H1 (cell line): ENCODE measurements at regions not wholly inside any gene's neighbourhood (a gene's known extent, or its start where the extent isn't known, plus 50 kb on each side); places are given as distances from the start of the nearest gene placed in this dataset.

Experiments used
- CTCF ChIA-PET: fragments of 300-600 bp; sonication (Branson Sonifier 250); formaldehyde crosslinking; loops from one replicate; lab custom pipeline; 2021; ENCODE audit not compliant: partially characterized antibody; lab: Charles Lee
- POLR2A ChIA-PET: fragments of 300-600 bp; sonication (Branson Sonifier 250); formaldehyde crosslinking; loops from one replicate; lab custom pipeline; 2021; ENCODE audit warnings: inconsistent platforms; ENCODE audit not compliant: partially characterized antibody; lab: Charles Lee
- DNase-seq, 2 experiments: peaks; one replicate each; pipeline versions ENCODE4 v3.0.0 to v3.0.0-alpha.2; 2010 to 2022; ENCODE audit warnings: low spot score in 2 of 2, low read depth in 1 of 2, mixed read lengths in 1 of 2
- FAIRE-seq: peaks from 2 replicates; lab custom pipeline; 2011; peaks lifted over from hg19 to GRCh38; lab: Jason Lieb, UNC
- H2AFZ ChIP-seq: 2 replicates; pipeline ENCODE4 v1.8.1; 2012; ENCODE audit warnings: low read length, inconsistent platforms
- H2AK5ac ChIP-seq: 2 replicates; pipeline ENCODE4 v1.6.1; 2013; ENCODE audit warnings: low read depth, low read length
- H2BK120ac ChIP-seq: replicated peaks from 2 replicates; pipeline ENCODE3; 2013; ENCODE audit warnings: low read depth, low read length, inconsistent platforms
- H2BK12ac ChIP-seq: 2 replicates; pipeline ENCODE4 v1.6.1; 2013; ENCODE audit warnings: low read depth, low read length
- H2BK15ac ChIP-seq: 2 replicates; pipeline ENCODE4 v1.6.1; 2013; ENCODE audit warnings: low read length
- H2BK20ac ChIP-seq: 2 replicates; pipeline ENCODE4 v1.6.1; 2013; ENCODE audit warnings: low read length
- H2BK5ac ChIP-seq: 2 replicates; pipeline ENCODE4 v1.6.1; 2013; ENCODE audit warnings: low read depth, low read length
- H3K14ac ChIP-seq: 2 replicates; pipeline ENCODE4 v1.6.1; 2013; ENCODE audit warnings: inconsistent platforms; ENCODE audit not compliant: insufficient read length
- H3K18ac ChIP-seq: 2 replicates; pipeline ENCODE4 v1.6.1; 2013; ENCODE audit warnings: low read length; ENCODE audit errors: extremely low read depth
- H3K23ac ChIP-seq: 2 replicates; pipeline ENCODE4 v1.6.1; 2013; ENCODE audit warnings: inconsistent platforms; ENCODE audit not compliant: insufficient read length
- H3K23me2 ChIP-seq: 2 replicates; pipeline ENCODE4 v1.6.1; 2013; ENCODE audit warnings: low read depth, low read length
- H3K27ac ChIP-seq: 2 replicates; pipeline ENCODE4 v1.6.1; 2011; ENCODE audit warnings: low read depth, low read length, inconsistent platforms
- H3K27me3 ChIP-seq, 4 experiments: replicated peaks in 1 of 4; 1 replicate in 1 of 4; 2 replicates in 3 of 4; pipeline versions ENCODE4 v1.6.1 to v1.8.1; 2011 to 2013; ENCODE audit warnings: low read length in 3 of 4, mild to moderate bottlenecking in 3 of 4, inconsistent platforms in 2 of 4, mixed read lengths in 2 of 4, moderate library complexity in 1 of 4; ENCODE audit not compliant: control insufficient read depth in 3 of 4, insufficient read depth in 3 of 4; ENCODE audit errors: extremely low read depth in 1 of 4
- H3K36me3 ChIP-seq, 4 experiments: 2 replicates each; pipeline versions ENCODE4 v1.6.1 to v1.8.1; 2011 to 2013; ENCODE audit warnings: mild to moderate bottlenecking in 4 of 4, low read length in 3 of 4, moderate library complexity in 2 of 4, control low read depth in 1 of 4, inconsistent platforms in 1 of 4; ENCODE audit not compliant: insufficient read depth in 4 of 4, control insufficient read depth in 2 of 4
- H3K4ac ChIP-seq: replicated peaks from 2 replicates; pipeline ENCODE3; 2013; ENCODE audit warnings: low read length, low read depth, mixed read lengths, inconsistent platforms; ENCODE audit not compliant: insufficient read length
- H3K4me1 ChIP-seq, 4 experiments: replicated peaks in 1 of 4; 1 replicate in 1 of 4; 2 replicates in 3 of 4; pipeline versions ENCODE4 v1.6.1 to v1.8.1; 2011 to 2013; ENCODE audit warnings: low read length in 3 of 4, inconsistent platforms in 2 of 4, mixed read lengths in 1 of 4; ENCODE audit not compliant: insufficient read depth in 4 of 4, control insufficient read depth in 3 of 4
- H3K4me2 ChIP-seq, 2 experiments: 2 replicates each; pipeline versions ENCODE4 v1.6.1 to v1.8.1; 2011 to 2013; ENCODE audit warnings: low read depth in 2 of 2, low read length in 2 of 2, control low read depth in 1 of 2, inconsistent platforms in 1 of 2, mild to moderate bottlenecking in 1 of 2; ENCODE audit not compliant: insufficient read depth in 1 of 2
- H3K4me3 ChIP-seq, 4 experiments: fragments of 200-600, 300-600 bp in 1 of 4; sonication (generic), shearing (Covaris generic), sonication (Bioruptor Twin) in 1 of 4; 2 replicates each; pipeline versions ENCODE4 v1.5.1 to v1.8.1; 2011 to 2016; ENCODE audit warnings: low read length in 4 of 4, low read depth in 3 of 4, control low read depth in 2 of 4, inconsistent platforms in 2 of 4, mild to moderate bottlenecking in 2 of 4, mixed read lengths in 1 of 4, moderate library complexity in 1 of 4; ENCODE audit not compliant: insufficient read depth in 2 of 4; ENCODE audit errors: extremely low read depth in 1 of 4
- H3K56ac ChIP-seq: replicated peaks from 2 replicates; pipeline ENCODE3; 2013; ENCODE audit warnings: low read depth, mild to moderate bottlenecking, mixed read lengths, low read length, inconsistent platforms; ENCODE audit not compliant: insufficient read length
- H3K79me1 ChIP-seq: 2 replicates; pipeline ENCODE4 v1.6.1; 2013; ENCODE audit warnings: low read depth, low read length, control low read depth
- H3K79me2 ChIP-seq, 2 experiments: 2 replicates each; pipeline versions ENCODE4 v1.6.1 to v1.8.1; 2012 to 2013; ENCODE audit warnings: low read length in 2 of 2, mild to moderate bottlenecking in 2 of 2, inconsistent platforms in 1 of 2; ENCODE audit not compliant: insufficient read depth in 2 of 2, control insufficient read depth in 1 of 2
- H3K9ac ChIP-seq, 4 experiments: replicated peaks in 1 of 4; 1 replicate in 1 of 4; 2 replicates in 3 of 4; pipeline versions ENCODE4 v1.6.1 to v1.8.1; 2011 to 2013; ENCODE audit warnings: low read depth in 3 of 4, low read length in 3 of 4, control low read depth in 2 of 4, mild to moderate bottlenecking in 2 of 4, moderate library complexity in 2 of 4, inconsistent platforms in 1 of 4; ENCODE audit errors: extremely low read depth in 1 of 4
- H3K9me3 ChIP-seq, 2 experiments: 2 replicates each; pipeline versions ENCODE4 v1.6.1 to v1.8.1; 2012 to 2013; ENCODE audit warnings: mild to moderate bottlenecking in 2 of 2, moderate library complexity in 2 of 2, control low read depth in 1 of 2, inconsistent platforms in 1 of 2, low read depth in 1 of 2, low read length in 1 of 2, mixed read lengths in 1 of 2; ENCODE audit not compliant: insufficient read depth in 2 of 2
- H4K20me1 ChIP-seq, 2 experiments: replicated peaks in 1 of 2; 2 replicates each; pipeline versions ENCODE3 to v1.8.1; 2011 to 2013; ENCODE audit warnings: inconsistent platforms in 2 of 2, low read length in 2 of 2, mild to moderate bottlenecking in 1 of 2; ENCODE audit not compliant: insufficient read depth in 2 of 2, control insufficient read depth in 1 of 2
- H4K5ac ChIP-seq: 2 replicates; pipeline ENCODE4 v1.6.1; 2013; ENCODE audit warnings: low read length, low read depth, mixed read lengths, inconsistent platforms; ENCODE audit not compliant: insufficient read length
- H4K8ac ChIP-seq: 2 replicates; pipeline ENCODE4 v1.8.0; 2013; ENCODE audit warnings: mild to moderate bottlenecking, moderate library complexity, low read length, inconsistent platforms; ENCODE audit not compliant: insufficient read depth; ENCODE audit errors: extremely low read depth
- H4K91ac ChIP-seq: replicated peaks from 2 replicates; pipeline ENCODE3; 2013; ENCODE audit warnings: low read length, mixed read lengths, inconsistent platforms; ENCODE audit not compliant: insufficient read length
- ATF2 ChIP-seq: IDR thresholded peaks from 2 replicates; pipeline ENCODE4 v1.6.1; 2012; ENCODE audit warnings: low read length, inconsistent platforms
- CHD1 ChIP-seq: IDR thresholded peaks from 2 replicates; pipeline ENCODE4 v1.6.1; 2012; ENCODE audit warnings: low read depth, low read length, improper control_type of control experiment
- GTF2F1 ChIP-seq: IDR thresholded peaks from 2 replicates; pipeline ENCODE4 v1.6.1; 2012; ENCODE audit warnings: low read depth, low read length, improper control_type of control experiment, borderline replicate concordance
- JUN ChIP-seq: IDR thresholded peaks from 2 replicates; pipeline ENCODE4 v1.6.1; 2011; ENCODE audit warnings: low read depth, mild to moderate bottlenecking, improper control_type of control experiment, low read length
- NANOG ChIP-seq: IDR thresholded peaks from 2 replicates; pipeline ENCODE4 v1.6.1; 2011; ENCODE audit warnings: low read length, low read depth, mild to moderate bottlenecking, inconsistent platforms; ENCODE audit not compliant: insufficient read depth, poor library complexity, severe bottlenecking
- SAP30 ChIP-seq: fragments of 300-600 bp; sonication (generic); IDR thresholded peaks from 2 replicates; pipeline ENCODE4 v1.7.1; 2012; ENCODE audit warnings: low read length, moderate library complexity, mild to moderate bottlenecking, inconsistent platforms; ENCODE audit not compliant: insufficient read depth, insufficient replicate concordance
- SIX5 ChIP-seq: IDR thresholded peaks from 2 replicates; pipeline ENCODE4 v1.6.1; 2011; ENCODE audit warnings: mild to moderate bottlenecking, low read depth, low read length
- TBP ChIP-seq: IDR thresholded peaks from 2 replicates; pipeline ENCODE4 v1.6.1; 2011; ENCODE audit warnings: low read depth, low read length, improper control_type of control experiment
- TCF12 ChIP-seq: IDR thresholded peaks from 2 replicates; pipeline ENCODE4 v1.6.1; 2011; ENCODE audit warnings: low read depth, mild to moderate bottlenecking, low read length
- ZNF274 ChIP-seq: IDR thresholded peaks from 2 replicates; pipeline ENCODE4 v1.7.0; 2012; ENCODE audit warnings: low read length, borderline replicate concordance; ENCODE audit errors: extremely low read depth
- WGBS, 2 experiments: shearing (Covaris generic) in 1 of 2; methylation state at CpG; one replicate each; pipeline versions ENCODE4 v1.1.6 to v1.1.7; 2013 to 2015; ENCODE audit warnings: low lambda C conversion rate in 2 of 2, mixed read lengths in 2 of 2, inconsistent platforms in 1 of 2, low coverage in 1 of 2, missing lambda C conversion rate in 1 of 2; ENCODE audit not compliant: insufficient replicate concordance in 2 of 2, insufficient coverage in 1 of 2, insufficient read length in 1 of 2; ENCODE audit errors: extremely low coverage in 1 of 2, missing lambda C conversion rate in 1 of 2; 5-methylcytosine and 5-hydroxymethylcytosine counted together
- TF ChIP-seq, protein P1 (sequence below): IDR thresholded peaks from 2 replicates; pipeline ENCODE4 v1.6.1; 2012; ENCODE audit warnings: inconsistent platforms

- no peak overlapping the region for H2BK5ac ChIP-seq
- no peak overlapping the region for H2BK15ac ChIP-seq
- no peak overlapping the region for H3K9ac ChIP-seq
- no peak overlapping the region for H2BK120ac ChIP-seq
- H2BK20ac ChIP-seq: no peak overlapping the region
- H3K79me2 ChIP-seq: no peaks in the 10 kb centered on the region
- no peak overlapping the region for H4K91ac ChIP-seq
- no peak for FAIRE-seq
- no peaks in the 10 kb centered on the region for H3K23me2 ChIP-seq
- no peaks in the 10 kb centered on the region for H3K36me3 ChIP-seq
- H3K79me1 ChIP-seq: no peaks in the 10 kb centered on the region
- H3K27ac ChIP-seq: no peak overlapping the region
- H3K4me3 ChIP-seq: no peak overlapping the region
- H2AK5ac ChIP-seq: no peak overlapping the region
- no peak overlapping the region for H2BK12ac ChIP-seq
- H3K4me1 ChIP-seq: no peaks in the 10 kb centered on the region
- H4K20me1 ChIP-seq: no peaks in the 10 kb centered on the region
- H4K5ac ChIP-seq: no peak overlapping the region
- H3K18ac ChIP-seq: no peak overlapping the region
- H3K23ac ChIP-seq: no peak overlapping the region
- H2AFZ ChIP-seq: no peak overlapping the region
- H3K9me3 ChIP-seq: no peaks in the 10 kb centered on the region
- H3K56ac ChIP-seq: no peak overlapping the region
- WGBS, 2 experiments: 100% methylated on average over 1 of the region's 1 CpG; no CpG with 5 or more reads in 1 of the 2 experiments
- H3K14ac ChIP-seq: no peak overlapping the region
- no peak for DNase-seq
- H3K27me3 ChIP-seq: no peaks in the 10 kb centered on the region; a peak in 1 of 7 replicates
- H3K4me2 ChIP-seq: no peak overlapping the region
- ChIA-PET CTCF (no interaction called here), POLR2A (no interaction called here)
- H3K4ac ChIP-seq: no peak overlapping the region
- no peak overlapping the region for H4K8ac ChIP-seq
- TF ChIP-seq TBP (no peak), TCF12 (no peak), JUN (no peak), NANOG (no peak), ATF2 (no peak), CHD1 (no peak), SAP30 (no peak), ZNF274 (no peak), SIX5 (no peak), GTF2F1 (no peak)
- TF ChIP-seq, protein P1, sequence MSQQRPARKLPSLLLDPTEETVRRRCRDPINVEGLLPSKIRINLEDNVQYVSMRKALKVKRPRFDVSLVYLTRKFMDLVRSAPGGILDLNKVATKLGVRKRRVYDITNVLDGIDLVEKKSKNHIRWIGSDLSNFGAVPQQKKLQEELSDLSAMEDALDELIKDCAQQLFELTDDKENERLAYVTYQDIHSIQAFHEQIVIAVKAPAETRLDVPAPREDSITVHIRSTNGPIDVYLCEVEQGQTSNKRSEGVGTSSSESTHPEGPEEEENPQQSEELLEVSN: no peak
These were observed 55.7 kb upstream of the NCAM2 start for GRCh38 chr21:20942523-20942922.
